H1 (cell line): ENCODE measurements at regions not wholly inside any gene's neighbourhood (a gene's known extent, or its start where the extent isn't known, plus 50 kb on each side); places are given as distances from the start of the nearest gene placed in this dataset.

ENCODE experiments used
- CTCF ChIA-PET: fragments of 300-600 bp; sonication (Branson Sonifier 250); formaldehyde crosslinking; loops from one replicate; lab custom pipeline; 2021; ENCODE audit not compliant: partially characterized antibody; lab: Charles Lee
- POLR2A ChIA-PET: fragments of 300-600 bp; sonication (Branson Sonifier 250); formaldehyde crosslinking; loops from one replicate; lab custom pipeline; 2021; ENCODE audit warnings: inconsistent platforms; ENCODE audit not compliant: partially characterized antibody; lab: Charles Lee
- DNase-seq, 2 experiments: peaks; one replicate each; pipeline versions ENCODE4 v3.0.0 to v3.0.0-alpha.2; 2010 to 2022; ENCODE audit warnings: low spot score in 2 of 2, low read depth in 1 of 2, mixed read lengths in 1 of 2
- FAIRE-seq: peaks from 2 replicates; lab custom pipeline; 2011; peaks lifted over from hg19 to GRCh38; lab: Jason Lieb, UNC
- H2AFZ ChIP-seq: 2 replicates; pipeline ENCODE4 v1.8.1; 2012; ENCODE audit warnings: low read length, inconsistent platforms
- H2AK5ac ChIP-seq: 2 replicates; pipeline ENCODE4 v1.6.1; 2013; ENCODE audit warnings: low read depth, low read length
- H2BK120ac ChIP-seq: replicated peaks from 2 replicates; pipeline ENCODE3; 2013; ENCODE audit warnings: low read depth, low read length, inconsistent platforms
- H2BK12ac ChIP-seq: 2 replicates; pipeline ENCODE4 v1.6.1; 2013; ENCODE audit warnings: low read depth, low read length
- H2BK15ac ChIP-seq: 2 replicates; pipeline ENCODE4 v1.6.1; 2013; ENCODE audit warnings: low read length
- H2BK20ac ChIP-seq: 2 replicates; pipeline ENCODE4 v1.6.1; 2013; ENCODE audit warnings: low read length
- H2BK5ac ChIP-seq: 2 replicates; pipeline ENCODE4 v1.6.1; 2013; ENCODE audit warnings: low read depth, low read length
- H3K14ac ChIP-seq: 2 replicates; pipeline ENCODE4 v1.6.1; 2013; ENCODE audit warnings: inconsistent platforms; ENCODE audit not compliant: insufficient read length
- H3K18ac ChIP-seq: 2 replicates; pipeline ENCODE4 v1.6.1; 2013; ENCODE audit warnings: low read length; ENCODE audit errors: extremely low read depth
- H3K23ac ChIP-seq: 2 replicates; pipeline ENCODE4 v1.6.1; 2013; ENCODE audit warnings: inconsistent platforms; ENCODE audit not compliant: insufficient read length
- H3K23me2 ChIP-seq: 2 replicates; pipeline ENCODE4 v1.6.1; 2013; ENCODE audit warnings: low read depth, low read length
- H3K27ac ChIP-seq: 2 replicates; pipeline ENCODE4 v1.6.1; 2011; ENCODE audit warnings: low read depth, low read length, inconsistent platforms
- H3K27me3 ChIP-seq, 4 experiments: replicated peaks in 1 of 4; 1 replicate in 1 of 4; 2 replicates in 3 of 4; pipeline versions ENCODE4 v1.6.1 to v1.8.1; 2011 to 2013; ENCODE audit warnings: low read length in 3 of 4, mild to moderate bottlenecking in 3 of 4, inconsistent platforms in 2 of 4, mixed read lengths in 2 of 4, moderate library complexity in 1 of 4; ENCODE audit not compliant: control insufficient read depth in 3 of 4, insufficient read depth in 3 of 4; ENCODE audit errors: extremely low read depth in 1 of 4
- H3K36me3 ChIP-seq, 4 experiments: 2 replicates each; pipeline versions ENCODE4 v1.6.1 to v1.8.1; 2011 to 2013; ENCODE audit warnings: mild to moderate bottlenecking in 4 of 4, low read length in 3 of 4, moderate library complexity in 2 of 4, control low read depth in 1 of 4, inconsistent platforms in 1 of 4; ENCODE audit not compliant: insufficient read depth in 4 of 4, control insufficient read depth in 2 of 4
- H3K4ac ChIP-seq: replicated peaks from 2 replicates; pipeline ENCODE3; 2013; ENCODE audit warnings: low read length, low read depth, mixed read lengths, inconsistent platforms; ENCODE audit not compliant: insufficient read length
- H3K4me1 ChIP-seq, 4 experiments: replicated peaks in 1 of 4; 1 replicate in 1 of 4; 2 replicates in 3 of 4; pipeline versions ENCODE4 v1.6.1 to v1.8.1; 2011 to 2013; ENCODE audit warnings: low read length in 3 of 4, inconsistent platforms in 2 of 4, mixed read lengths in 1 of 4; ENCODE audit not compliant: insufficient read depth in 4 of 4, control insufficient read depth in 3 of 4
- H3K4me2 ChIP-seq, 2 experiments: 2 replicates each; pipeline versions ENCODE4 v1.6.1 to v1.8.1; 2011 to 2013; ENCODE audit warnings: low read depth in 2 of 2, low read length in 2 of 2, control low read depth in 1 of 2, inconsistent platforms in 1 of 2, mild to moderate bottlenecking in 1 of 2; ENCODE audit not compliant: insufficient read depth in 1 of 2
- H3K4me3 ChIP-seq, 4 experiments: fragments of 200-600, 300-600 bp in 1 of 4; sonication (generic), shearing (Covaris generic), sonication (Bioruptor Twin) in 1 of 4; 2 replicates each; pipeline versions ENCODE4 v1.5.1 to v1.8.1; 2011 to 2016; ENCODE audit warnings: low read length in 4 of 4, low read depth in 3 of 4, control low read depth in 2 of 4, inconsistent platforms in 2 of 4, mild to moderate bottlenecking in 2 of 4, mixed read lengths in 1 of 4, moderate library complexity in 1 of 4; ENCODE audit not compliant: insufficient read depth in 2 of 4; ENCODE audit errors: extremely low read depth in 1 of 4
- H3K56ac ChIP-seq: replicated peaks from 2 replicates; pipeline ENCODE3; 2013; ENCODE audit warnings: low read depth, mild to moderate bottlenecking, mixed read lengths, low read length, inconsistent platforms; ENCODE audit not compliant: insufficient read length
- H3K79me1 ChIP-seq: 2 replicates; pipeline ENCODE4 v1.6.1; 2013; ENCODE audit warnings: low read depth, low read length, control low read depth
- H3K79me2 ChIP-seq, 2 experiments: 2 replicates each; pipeline versions ENCODE4 v1.6.1 to v1.8.1; 2012 to 2013; ENCODE audit warnings: low read length in 2 of 2, mild to moderate bottlenecking in 2 of 2, inconsistent platforms in 1 of 2; ENCODE audit not compliant: insufficient read depth in 2 of 2, control insufficient read depth in 1 of 2
- H3K9ac ChIP-seq, 4 experiments: replicated peaks in 1 of 4; 1 replicate in 1 of 4; 2 replicates in 3 of 4; pipeline versions ENCODE4 v1.6.1 to v1.8.1; 2011 to 2013; ENCODE audit warnings: low read depth in 3 of 4, low read length in 3 of 4, control low read depth in 2 of 4, mild to moderate bottlenecking in 2 of 4, moderate library complexity in 2 of 4, inconsistent platforms in 1 of 4; ENCODE audit errors: extremely low read depth in 1 of 4
- H3K9me3 ChIP-seq, 2 experiments: 2 replicates each; pipeline versions ENCODE4 v1.6.1 to v1.8.1; 2012 to 2013; ENCODE audit warnings: mild to moderate bottlenecking in 2 of 2, moderate library complexity in 2 of 2, control low read depth in 1 of 2, inconsistent platforms in 1 of 2, low read depth in 1 of 2, low read length in 1 of 2, mixed read lengths in 1 of 2; ENCODE audit not compliant: insufficient read depth in 2 of 2
- H4K20me1 ChIP-seq, 2 experiments: replicated peaks in 1 of 2; 2 replicates each; pipeline versions ENCODE3 to v1.8.1; 2011 to 2013; ENCODE audit warnings: inconsistent platforms in 2 of 2, low read length in 2 of 2, mild to moderate bottlenecking in 1 of 2; ENCODE audit not compliant: insufficient read depth in 2 of 2, control insufficient read depth in 1 of 2
- H4K5ac ChIP-seq: 2 replicates; pipeline ENCODE4 v1.6.1; 2013; ENCODE audit warnings: low read length, low read depth, mixed read lengths, inconsistent platforms; ENCODE audit not compliant: insufficient read length
- H4K8ac ChIP-seq: 2 replicates; pipeline ENCODE4 v1.8.0; 2013; ENCODE audit warnings: mild to moderate bottlenecking, moderate library complexity, low read length, inconsistent platforms; ENCODE audit not compliant: insufficient read depth; ENCODE audit errors: extremely low read depth
- H4K91ac ChIP-seq: replicated peaks from 2 replicates; pipeline ENCODE3; 2013; ENCODE audit warnings: low read length, mixed read lengths, inconsistent platforms; ENCODE audit not compliant: insufficient read length
- CEBPB ChIP-seq: IDR thresholded peaks from 2 replicates; pipeline ENCODE4 v1.6.1; 2012; ENCODE audit warnings: low read depth, low read length
- KDM1A ChIP-seq: fragments of 200-600, 300-600 bp; sonication (generic); IDR thresholded peaks from 2 replicates; pipeline ENCODE4 v1.7.1; 2016; ENCODE audit warnings: mild to moderate bottlenecking, low read length, borderline replicate concordance
- PHF8 ChIP-seq: fragments of 200-600 bp; sonication (generic); conservative IDR thresholded peaks from 2 replicates; pipeline ENCODE4 v1.7.1; 2012; ENCODE audit warnings: low read depth, mild to moderate bottlenecking, inconsistent platforms, low read length, moderate library complexity
- RAD21 ChIP-seq, 2 experiments: IDR thresholded peaks in 1 of 2; conservative IDR thresholded peaks in 1 of 2; 2 replicates each; pipeline ENCODE4 v1.6.1; 2011; ENCODE audit warnings: low read depth in 2 of 2, low read length in 2 of 2, improper control_type of control experiment in 1 of 2, inconsistent platforms in 1 of 2, mild to moderate bottlenecking in 1 of 2, moderate library complexity in 1 of 2
- SAP30 ChIP-seq: fragments of 300-600 bp; sonication (generic); IDR thresholded peaks from 2 replicates; pipeline ENCODE4 v1.7.1; 2012; ENCODE audit warnings: low read length, moderate library complexity, mild to moderate bottlenecking, inconsistent platforms; ENCODE audit not compliant: insufficient read depth, insufficient replicate concordance
- TAF7 ChIP-seq: optimal IDR thresholded peaks from 2 replicates; pipeline ENCODE3; 2011; ENCODE audit warnings: low read depth, mild to moderate bottlenecking, inconsistent platforms, low read length, moderate library complexity, borderline replicate concordance
- WGBS, 2 experiments: shearing (Covaris generic) in 1 of 2; methylation state at CpG; one replicate each; pipeline versions ENCODE4 v1.1.6 to v1.1.7; 2013 to 2015; ENCODE audit warnings: low lambda C conversion rate in 2 of 2, mixed read lengths in 2 of 2, inconsistent platforms in 1 of 2, low coverage in 1 of 2, missing lambda C conversion rate in 1 of 2; ENCODE audit not compliant: insufficient replicate concordance in 2 of 2, insufficient coverage in 1 of 2, insufficient read length in 1 of 2; ENCODE audit errors: extremely low coverage in 1 of 2, missing lambda C conversion rate in 1 of 2; 5-methylcytosine and 5-hydroxymethylcytosine counted together
- TF ChIP-seq, protein P1 (sequence below): IDR thresholded peaks from 2 replicates; pipeline ENCODE4 v1.6.1; 2012; ENCODE audit warnings: inconsistent platforms

DNA sequence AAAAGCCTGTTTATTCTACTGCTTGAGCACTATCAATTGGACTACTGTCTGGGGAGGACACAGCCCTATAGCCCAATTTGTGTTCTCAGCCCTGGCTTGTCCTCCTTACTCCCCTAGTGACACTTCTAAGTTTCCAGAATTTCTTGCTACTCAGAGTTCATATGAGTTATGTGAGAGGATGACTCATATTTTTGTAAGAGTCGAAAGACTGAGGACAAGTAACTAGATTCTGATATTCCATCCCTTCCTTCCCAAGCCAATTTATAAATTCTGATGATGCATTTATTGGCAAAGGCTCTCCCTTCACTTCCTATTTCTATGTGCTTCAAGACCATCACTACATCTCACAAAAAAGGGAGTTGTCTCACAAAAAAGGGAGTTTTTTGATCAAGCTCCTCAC lies 422.2 kb upstream of the DEPDC1 start:
- Histone ChIP-seq H2BK120ac (no peak overlapping the region), H3K79me2 (no peaks in the 10 kb centered on the region), H3K27ac (no peak overlapping the region), H2BK15ac (no peak overlapping the region), H4K91ac (no peak overlapping the region), H3K14ac (no peak overlapping the region), H2AK5ac (no peak overlapping the region), H3K9me3 (no peaks in the 10 kb centered on the region; a peak in 1 of 4 replicates), H3K4ac (no peak overlapping the region), H3K4me2 (no peak overlapping the region), H3K27me3 (no peaks in the 10 kb centered on the region), H3K18ac (no peak overlapping the region), H3K9ac (no peak overlapping the region), H3K56ac (no peak overlapping the region), H2BK20ac (no peak overlapping the region), H4K8ac (no peak overlapping the region), H3K36me3 (no peaks in the 10 kb centered on the region), H2AFZ (no peak overlapping the region), H2BK5ac (no peak overlapping the region), H3K23ac (no peak overlapping the region), H3K4me3 (no peak overlapping the region), H4K20me1 (no peaks in the 10 kb centered on the region), H2BK12ac (no peak overlapping the region), H3K23me2 (no peaks in the 10 kb centered on the region), H3K79me1 (no peaks in the 10 kb centered on the region), H3K4me1 (no peaks in the 10 kb centered on the region; a peak in 1 of 7 replicates), H4K5ac (no peak overlapping the region)
- ChIA-PET CTCF (no interaction called here), POLR2A (no interaction called here)
- TF ChIP-seq, protein P1, sequence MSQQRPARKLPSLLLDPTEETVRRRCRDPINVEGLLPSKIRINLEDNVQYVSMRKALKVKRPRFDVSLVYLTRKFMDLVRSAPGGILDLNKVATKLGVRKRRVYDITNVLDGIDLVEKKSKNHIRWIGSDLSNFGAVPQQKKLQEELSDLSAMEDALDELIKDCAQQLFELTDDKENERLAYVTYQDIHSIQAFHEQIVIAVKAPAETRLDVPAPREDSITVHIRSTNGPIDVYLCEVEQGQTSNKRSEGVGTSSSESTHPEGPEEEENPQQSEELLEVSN, result no peak
- TF ChIP-seq TAF7, result no peak
- no peak for TF ChIP-seq SAP30
- TF ChIP-seq PHF8, result no peak
- TF ChIP-seq CEBPB, result no peak
- TF ChIP-seq KDM1A, result no peak
- no peak for TF ChIP-seq RAD21 (IDR thresholded peaks at IDR 0.05 in 1 of 2, conservative IDR thresholded peaks at IDR 0.05 in 1 of 2; ENCODE audit: low read depth in 2 of 2, low read length in 2 of 2)
- FAIRE-seq (no peak), DNase-seq (no peak)
- WGBS, 2 experiments, result 93% methylated on average over 1 of the region's 1 CpG; no CpG with 5 or more reads in 1 of the 2 experiments
